ENCODE measurements at regions not wholly inside any gene's neighbourhood (a gene's known extent, or its start where the extent isn't known, plus 50 kb on each side); places are given as distances from the start of the nearest gene placed in this dataset.

- DNase-seq (ENCODE audit: low read depth) = no peak
- ChIA-PET POLR2A (no interaction called here), CTCF (no interaction called here)
Observed at GRCh38 chr18:3358310-3358709, 91.7 kb upstream of the TGIF1 start.

DNA sequence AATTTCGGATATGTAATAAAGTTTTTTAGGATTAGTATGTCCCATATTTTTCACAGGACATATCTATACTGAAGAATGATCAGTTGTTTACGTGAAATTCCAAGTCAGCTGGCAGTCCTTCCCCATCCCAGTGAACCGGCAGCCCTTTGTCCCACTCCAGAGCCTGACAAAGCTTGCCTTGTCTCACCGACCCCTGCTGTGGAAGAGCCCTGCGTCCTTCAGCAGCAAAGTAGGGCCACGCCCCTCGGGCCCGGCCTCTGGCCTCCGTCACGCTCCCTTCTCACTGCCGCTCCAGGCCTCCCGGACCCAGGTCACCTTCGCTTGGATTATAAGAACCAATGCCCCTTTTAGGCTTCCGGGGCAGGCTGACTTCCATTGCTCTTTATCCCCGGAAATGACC is 89.8 kb upstream of the TGIF1 start:
- TF ChIP-seq, protein P1, sequence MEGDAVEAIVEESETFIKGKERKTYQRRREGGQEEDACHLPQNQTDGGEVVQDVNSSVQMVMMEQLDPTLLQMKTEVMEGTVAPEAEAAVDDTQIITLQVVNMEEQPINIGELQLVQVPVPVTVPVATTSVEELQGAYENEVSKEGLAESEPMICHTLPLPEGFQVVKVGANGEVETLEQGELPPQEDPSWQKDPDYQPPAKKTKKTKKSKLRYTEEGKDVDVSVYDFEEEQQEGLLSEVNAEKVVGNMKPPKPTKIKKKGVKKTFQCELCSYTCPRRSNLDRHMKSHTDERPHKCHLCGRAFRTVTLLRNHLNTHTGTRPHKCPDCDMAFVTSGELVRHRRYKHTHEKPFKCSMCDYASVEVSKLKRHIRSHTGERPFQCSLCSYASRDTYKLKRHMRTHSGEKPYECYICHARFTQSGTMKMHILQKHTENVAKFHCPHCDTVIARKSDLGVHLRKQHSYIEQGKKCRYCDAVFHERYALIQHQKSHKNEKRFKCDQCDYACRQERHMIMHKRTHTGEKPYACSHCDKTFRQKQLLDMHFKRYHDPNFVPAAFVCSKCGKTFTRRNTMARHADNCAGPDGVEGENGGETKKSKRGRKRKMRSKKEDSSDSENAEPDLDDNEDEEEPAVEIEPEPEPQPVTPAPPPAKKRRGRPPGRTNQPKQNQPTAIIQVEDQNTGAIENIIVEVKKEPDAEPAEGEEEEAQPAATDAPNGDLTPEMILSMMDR (IDR thresholded peaks at IDR 0.05; ENCODE audit: insufficient read depth, low read depth, low read length) = no peak
- Histone ChIP-seq H3K4me3 (ENCODE audit: low read depth, low read length) (no peak overlapping the region), H3K27me3 (ENCODE audit: control insufficient read depth, insufficient read depth, low read length) (no peaks in the 10 kb centered on the region), H3K36me3 (ENCODE audit: control insufficient read depth, insufficient read depth, low read length) (no peaks in the 10 kb centered on the region)
- POLR2A ChIA-PET = no interaction called here
- no peak for DNase-seq (ENCODE audit: low read depth)
- CTCF ChIA-PET = no interaction called here

More at GRCh38 chr18:3358310-3358709, 91.7 kb upstream of the TGIF1 start:
- Histone ChIP-seq H3K4me3 (ENCODE audit: low read depth, low read length) (no peak overlapping the region), H3K27me3 (ENCODE audit: control insufficient read depth, insufficient read depth, low read length) (no peaks in the 10 kb centered on the region), H3K36me3 (ENCODE audit: control insufficient read depth, insufficient read depth, low read length) (no peaks in the 10 kb centered on the region)
- TF ChIP-seq, protein P1 (IDR thresholded peaks at IDR 0.05; ENCODE audit: insufficient read depth, low read depth, low read length) = no peak

DNA sequence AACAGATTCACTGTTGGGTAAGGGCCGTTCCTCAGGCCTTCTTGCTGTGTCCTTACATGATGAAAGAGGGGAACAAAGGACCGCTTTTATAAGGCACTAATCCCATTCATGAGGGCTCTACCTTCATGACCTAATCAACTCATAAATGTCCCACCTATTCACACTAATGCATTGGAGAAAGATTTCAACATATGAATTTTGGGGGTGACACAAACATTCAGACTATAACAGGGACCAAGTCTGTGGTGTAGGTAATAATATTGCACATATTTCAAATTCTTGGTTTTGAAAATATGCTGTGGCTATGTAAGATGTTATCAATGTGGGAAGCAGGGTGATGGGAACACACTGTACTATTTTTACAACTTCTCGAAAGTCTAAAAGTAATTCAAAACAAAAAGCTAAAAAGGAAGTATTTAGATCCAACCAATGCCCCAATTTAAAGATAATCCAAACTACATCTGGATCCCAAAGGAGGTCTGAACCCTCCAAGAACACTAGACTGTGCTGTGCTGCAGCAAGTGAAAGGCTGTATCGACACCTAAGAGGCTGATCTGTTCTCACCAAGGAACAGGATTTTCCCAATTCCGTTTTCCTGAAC is 82.4 kb upstream of the TGIF1 start:
- TF ChIP-seq, protein P1 (IDR thresholded peaks at IDR 0.05; ENCODE audit: insufficient read depth, low read depth, low read length) = no peak
- ChIA-PET CTCF (interaction anchor here (0.6 kb wide), 2 partner anchors 22 to 354 kb away, joined by 3 to 4 read pairs; no protein-coding TSS in a partner anchor), POLR2A (interaction anchor here (0.6 kb wide), 1 partner anchor 86 kb away, joined by 10 read pairs; no protein-coding TSS in a partner anchor)
- H3K4me3 ChIP-seq (ENCODE audit: low read depth, low read length) = no peak overlapping the region
- H3K27me3 ChIP-seq (ENCODE audit: control insufficient read depth, insufficient read depth, low read length) = no peaks in the 10 kb centered on the region
- H3K36me3 ChIP-seq (ENCODE audit: control insufficient read depth, insufficient read depth, low read length) = no peaks in the 10 kb centered on the region
- DNase-seq (ENCODE audit: low read depth) = peak; percentile 67

GRCh38 chr18:3368193-3368592 is 81.8 kb upstream of the TGIF1 start:
- POLR2A ChIA-PET = interaction anchor here (0.6 kb wide), 1 partner anchor 85 kb away, joined by 10 read pairs; no protein-coding TSS in a partner anchor
- CTCF ChIA-PET = no interaction called here
- TF ChIP-seq, protein P1 (IDR thresholded peaks at IDR 0.05; ENCODE audit: insufficient read depth, low read depth, low read length) = no peak

DNA sequence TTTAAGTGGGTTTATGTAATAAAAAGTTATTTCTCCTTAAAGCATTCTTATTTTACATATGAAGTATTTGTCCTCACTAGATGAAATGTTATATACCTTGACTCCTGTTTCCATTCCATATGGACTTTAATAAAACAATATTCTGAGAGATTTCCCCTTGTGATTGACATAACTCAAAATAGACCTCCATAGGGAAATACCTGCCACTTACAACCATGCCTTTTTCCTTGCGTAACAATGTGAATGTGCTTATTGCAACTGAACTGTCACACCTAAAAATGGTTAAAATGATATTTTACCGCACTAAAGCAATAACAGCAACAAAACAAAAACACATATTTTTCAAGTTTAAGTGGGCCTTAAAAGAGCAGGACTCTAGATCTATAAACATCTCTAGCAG is 70.3 kb upstream of the TGIF1 start:
- TF ChIP-seq, protein P1 (IDR thresholded peaks at IDR 0.05; ENCODE audit: insufficient read depth, low read depth, low read length) = no peak
- POLR2A ChIA-PET = no interaction called here
- H3K27me3 ChIP-seq (ENCODE audit: control insufficient read depth, insufficient read depth, low read length) = no peaks in the 10 kb centered on the region; the same call in 1 of the 2 replicates
- CTCF ChIA-PET = interaction anchor here (1.2 to 1.7 kb wide), 2 partner anchors 9 to 29 kb away, joined by 3 read pairs; no protein-coding TSS in a partner anchor
- H3K4me3 ChIP-seq (ENCODE audit: low read depth, low read length) = no peak overlapping the region
- H3K36me3 ChIP-seq (ENCODE audit: control insufficient read depth, insufficient read depth, low read length) = no peaks in the 10 kb centered on the region
- no peak for DNase-seq (ENCODE audit: low read depth)

More at GRCh38 chr18:3368193-3368592, 81.8 kb upstream of the TGIF1 start:
- Histone ChIP-seq H3K4me3 (ENCODE audit: low read depth, low read length) (no peak overlapping the region), H3K27me3 (ENCODE audit: control insufficient read depth, insufficient read depth, low read length) (no peaks in the 10 kb centered on the region), H3K36me3 (ENCODE audit: control insufficient read depth, insufficient read depth, low read length) (no peaks in the 10 kb centered on the region)
- peak; percentile 69 for DNase-seq (ENCODE audit: low read depth)

All from BJ (cell line).